Loucy (cell line): ENCODE measurements at regions not wholly inside any gene's neighbourhood (a gene's known extent, or its start where the extent isn't known, plus 50 kb on each side); places are given as distances from the start of the nearest gene placed in this dataset.

Experiments
- H2AFZ ChIP-seq: fragments of 200-600 bp; sonication (generic); 2 replicates; pipeline ENCODE4 v1.6.0; 2016; ENCODE audit warnings: antibody characterized with exemption, mild to moderate bottlenecking, low read length, moderate library complexity
- H3F3A ChIP-seq: fragments of 200-600 bp; 2 replicates; pipeline ENCODE4 v1.6.0; 2016; ENCODE audit warnings: antibody characterized with exemption, low read depth, mild to moderate bottlenecking
- H3K27me3 ChIP-seq: fragments of 200-600 bp; sonication (generic); 2 replicates; pipeline ENCODE4 v1.6.1; 2014; ENCODE audit warnings: low read length, mild to moderate bottlenecking; ENCODE audit not compliant: insufficient read depth, poor library complexity, severe bottlenecking
- H3K36me3 ChIP-seq: fragments of 200-600 bp; sonication (generic); 2 replicates; pipeline ENCODE4 v1.6.1; 2016; ENCODE audit warnings: low read length; ENCODE audit not compliant: insufficient read depth
- H3K4me1 ChIP-seq: fragments of 200-600 bp; sonication (generic); 2 replicates; pipeline ENCODE4 v1.5.1; 2014; ENCODE audit warnings: low read length, mild to moderate bottlenecking; ENCODE audit not compliant: insufficient read depth, poor library complexity, severe bottlenecking
- H3K4me2 ChIP-seq: fragments of 200-600 bp; sonication (generic); 2 replicates; pipeline ENCODE4 v1.6.0; 2014; ENCODE audit warnings: antibody characterized with exemption, low read length, low read depth, mild to moderate bottlenecking; ENCODE audit not compliant: poor library complexity, severe bottlenecking
- H3K4me3 ChIP-seq: fragments of 200-600 bp; sonication (generic); 2 replicates; pipeline ENCODE4 v1.5.1; 2014; ENCODE audit warnings: low read length, mild to moderate bottlenecking, mixed read lengths; ENCODE audit not compliant: poor library complexity, severe bottlenecking
- H3K79me2 ChIP-seq: fragments of 200-600 bp; sonication (generic); 2 replicates; pipeline ENCODE4 v1.6.1; 2014; ENCODE audit warnings: low read length; ENCODE audit not compliant: insufficient read depth
- H3K9ac ChIP-seq: fragments of 200-600 bp; sonication (generic); 2 replicates; pipeline ENCODE4 v1.6.0; 2014; ENCODE audit warnings: mild to moderate bottlenecking, low read depth, low read length, moderate library complexity; ENCODE audit not compliant: poor library complexity, severe bottlenecking
- H3K9me2 ChIP-seq: fragments of 200-600 bp; sonication (generic); replicated peaks from 2 replicates; pipeline ENCODE4 v1.6.1; 2016; ENCODE audit warnings: low read depth, low read length, mixed read lengths
- H3K9me3 ChIP-seq: fragments of 200-600 bp; sonication (generic); 2 replicates; pipeline ENCODE4 v1.6.1; 2014; ENCODE audit warnings: mild to moderate bottlenecking, antibody characterized with exemption, low read length, low read depth; ENCODE audit not compliant: insufficient read depth
- H4K20me1 ChIP-seq: fragments of 200-600 bp; sonication (generic); 2 replicates; pipeline ENCODE4 v1.6.0; 2014; ENCODE audit warnings: antibody characterized with exemption, low read length, mild to moderate bottlenecking; ENCODE audit not compliant: insufficient read depth, poor library complexity, severe bottlenecking
- EZH2phosphoT487 ChIP-seq: fragments of 200-600 bp; IDR thresholded peaks from 2 replicates; pipeline ENCODE4 v1.6.1; 2018; ENCODE audit warnings: antibody characterized with exemption, mild to moderate bottlenecking, moderate library complexity, borderline replicate concordance
- TF ChIP-seq, protein P1 (sequence below): fragments of 200-600 bp; sonication (generic); conservative IDR thresholded peaks from 2 replicates; pipeline ENCODE4 v1.5.1; 2014; ENCODE audit warnings: mild to moderate bottlenecking, antibody characterized with exemption, low read length

DNA sequence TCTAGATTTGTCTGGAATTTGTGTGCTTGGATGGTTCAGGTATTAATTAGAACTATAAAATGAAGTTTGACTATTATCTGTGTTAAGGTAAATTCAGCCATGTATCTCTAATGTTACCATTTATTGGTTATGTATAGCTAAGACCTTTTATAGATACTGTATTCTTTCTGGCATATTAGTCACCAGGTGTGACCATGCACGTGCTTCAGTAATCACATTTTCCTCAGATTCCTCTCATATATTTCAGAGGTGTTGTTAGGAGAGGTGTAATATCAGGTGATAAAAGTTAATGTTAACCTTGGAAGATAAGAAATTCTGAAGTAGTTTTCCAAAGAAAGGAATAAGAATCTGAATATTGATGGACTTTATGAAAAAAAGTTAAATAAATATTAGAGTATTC, 194.5 kb upstream of the KHDRBS2 start:
- Histone ChIP-seq H3K79me2 (no peaks in the 10 kb centered on the region), H3F3A (no peaks in the 10 kb centered on the region), H3K4me2 (no peak overlapping the region), H3K9me3 (no peaks in the 10 kb centered on the region), H3K27me3 (no peaks in the 10 kb centered on the region), H2AFZ (no peak overlapping the region), H4K20me1 (no peaks in the 10 kb centered on the region), H3K36me3 (no peaks in the 10 kb centered on the region), H3K4me3 (no peak overlapping the region), H3K4me1 (no peaks in the 10 kb centered on the region), H3K9ac (no peak overlapping the region), H3K9me2 (no peaks in the 10 kb centered on the region)
- TF ChIP-seq, protein P1, sequence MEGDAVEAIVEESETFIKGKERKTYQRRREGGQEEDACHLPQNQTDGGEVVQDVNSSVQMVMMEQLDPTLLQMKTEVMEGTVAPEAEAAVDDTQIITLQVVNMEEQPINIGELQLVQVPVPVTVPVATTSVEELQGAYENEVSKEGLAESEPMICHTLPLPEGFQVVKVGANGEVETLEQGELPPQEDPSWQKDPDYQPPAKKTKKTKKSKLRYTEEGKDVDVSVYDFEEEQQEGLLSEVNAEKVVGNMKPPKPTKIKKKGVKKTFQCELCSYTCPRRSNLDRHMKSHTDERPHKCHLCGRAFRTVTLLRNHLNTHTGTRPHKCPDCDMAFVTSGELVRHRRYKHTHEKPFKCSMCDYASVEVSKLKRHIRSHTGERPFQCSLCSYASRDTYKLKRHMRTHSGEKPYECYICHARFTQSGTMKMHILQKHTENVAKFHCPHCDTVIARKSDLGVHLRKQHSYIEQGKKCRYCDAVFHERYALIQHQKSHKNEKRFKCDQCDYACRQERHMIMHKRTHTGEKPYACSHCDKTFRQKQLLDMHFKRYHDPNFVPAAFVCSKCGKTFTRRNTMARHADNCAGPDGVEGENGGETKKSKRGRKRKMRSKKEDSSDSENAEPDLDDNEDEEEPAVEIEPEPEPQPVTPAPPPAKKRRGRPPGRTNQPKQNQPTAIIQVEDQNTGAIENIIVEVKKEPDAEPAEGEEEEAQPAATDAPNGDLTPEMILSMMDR, result no peak
- TF ChIP-seq EZH2phosphoT487, result no peak

DNA sequence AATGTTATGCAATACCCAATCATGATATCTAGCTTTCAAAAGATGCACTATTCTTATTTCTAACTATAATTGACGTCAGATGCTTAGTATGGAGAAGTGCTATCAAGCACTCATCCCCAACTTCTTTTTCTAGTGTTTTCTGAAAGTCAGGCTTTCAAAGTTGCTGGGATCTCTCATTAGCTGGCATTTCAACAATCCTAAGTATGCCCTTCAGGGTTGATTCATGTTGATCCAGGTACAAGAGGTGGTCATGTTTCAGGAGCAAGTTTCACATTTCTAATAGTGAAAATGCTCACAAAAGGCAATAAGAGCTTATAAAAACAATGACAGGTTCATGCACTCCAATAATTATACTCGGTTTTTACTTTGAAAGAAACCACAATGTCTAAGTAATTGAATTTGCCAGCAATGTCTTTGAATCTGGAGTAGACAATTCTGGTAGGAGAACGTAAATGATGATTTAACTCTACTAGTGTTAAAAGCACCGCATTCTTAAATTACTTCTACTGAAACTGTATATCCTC, 193.7 kb upstream of the KHDRBS2 start:
- no peaks in the 10 kb centered on the region for H3K9me3 ChIP-seq
- no peaks in the 10 kb centered on the region for H3K9me2 ChIP-seq
- H3F3A ChIP-seq, result no peaks in the 10 kb centered on the region
- H3K27me3 ChIP-seq, result no peaks in the 10 kb centered on the region
- no peak overlapping the region for H3K9ac ChIP-seq
- no peaks in the 10 kb centered on the region for H3K36me3 ChIP-seq
- H3K4me2 ChIP-seq, result no peak overlapping the region
- H3K4me1 ChIP-seq, result no peaks in the 10 kb centered on the region
- no peaks in the 10 kb centered on the region for H3K79me2 ChIP-seq
- H3K4me3 ChIP-seq, result no peak overlapping the region
- TF ChIP-seq, protein P1, result no peak
- H2AFZ ChIP-seq, result no peak overlapping the region
- H4K20me1 ChIP-seq, result no peaks in the 10 kb centered on the region

DNA sequence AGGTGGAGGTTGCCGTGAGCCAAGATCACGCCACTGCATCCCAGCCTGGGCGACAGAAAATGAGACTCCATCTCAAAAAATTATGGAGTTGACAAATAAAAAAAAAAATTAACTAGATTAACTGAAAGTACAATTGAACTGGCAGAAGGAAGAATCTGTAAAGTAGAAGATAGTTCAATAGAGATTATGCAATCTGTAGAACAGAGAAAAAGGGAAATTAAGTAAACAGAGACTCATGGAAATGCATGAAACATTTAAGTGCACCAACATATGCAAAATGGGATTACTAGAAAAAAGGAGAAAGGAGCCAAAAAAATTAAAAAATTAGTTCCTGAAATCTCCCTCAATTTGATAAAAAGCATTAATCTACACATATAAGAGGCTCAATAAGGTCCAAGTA, 188.8 kb upstream of the KHDRBS2 start:
- no peak overlapping the region for H3K9ac ChIP-seq
- no peak overlapping the region for H3K4me3 ChIP-seq
- H3K4me2 ChIP-seq, result no peak overlapping the region
- H3K4me1 ChIP-seq, result no peaks in the 10 kb centered on the region
- no peaks in the 10 kb centered on the region for H3K27me3 ChIP-seq
- H3K36me3 ChIP-seq, result no peaks in the 10 kb centered on the region
- H3K9me3 ChIP-seq, result no peaks in the 10 kb centered on the region
- no peaks in the 10 kb centered on the region for H3K9me2 ChIP-seq
- H2AFZ ChIP-seq, result no peak overlapping the region
- no peaks in the 10 kb centered on the region for H3K79me2 ChIP-seq
- H3F3A ChIP-seq, result no peaks in the 10 kb centered on the region
- TF ChIP-seq EZH2phosphoT487, result no peak
- TF ChIP-seq, protein P1, result no peak
- H4K20me1 ChIP-seq, result no peaks in the 10 kb centered on the region
